CD4-positive, alpha-beta T cell treated with Interleukin-17A for 4 hours (primary cell): ENCODE measurements at regions not wholly inside any gene's neighbourhood (a gene's known extent, or its start where the extent isn't known, plus 50 kb on each side); places are given as distances from the start of the nearest gene placed in this dataset.
"Not testable (repeated sequence)": the region's sequence is repeated elsewhere in the genome, so short reads cannot be mapped to it uniquely, and the experiment has no call there.

Source experiments
- DNase-seq: peaks from one replicate; pipeline ENCODE4 v3.0.0-alpha.2; 2020; ENCODE audit warnings: mixed read lengths

DNA sequence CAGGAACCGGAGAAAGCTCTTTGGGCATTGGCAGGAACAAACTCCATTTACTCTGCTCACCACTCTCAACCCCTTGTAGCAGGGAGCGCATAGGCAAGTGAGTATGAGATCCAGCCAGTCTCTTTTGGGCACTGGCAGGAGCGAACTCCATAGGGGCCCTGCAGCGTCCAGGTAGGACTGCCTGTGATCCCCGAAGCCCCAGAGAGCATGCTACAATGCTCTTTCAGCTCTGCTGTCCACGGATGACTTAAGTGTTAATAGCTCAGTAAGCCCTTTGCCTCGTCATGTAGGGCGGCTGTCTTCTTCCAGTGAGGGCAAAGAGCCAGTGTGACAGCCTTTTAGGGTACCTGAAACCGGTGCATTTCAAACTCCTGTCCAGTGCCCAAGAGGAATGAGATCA, 1525.6 kb upstream of the RAG2 start:
- no peak for DNase-seq

DNA sequence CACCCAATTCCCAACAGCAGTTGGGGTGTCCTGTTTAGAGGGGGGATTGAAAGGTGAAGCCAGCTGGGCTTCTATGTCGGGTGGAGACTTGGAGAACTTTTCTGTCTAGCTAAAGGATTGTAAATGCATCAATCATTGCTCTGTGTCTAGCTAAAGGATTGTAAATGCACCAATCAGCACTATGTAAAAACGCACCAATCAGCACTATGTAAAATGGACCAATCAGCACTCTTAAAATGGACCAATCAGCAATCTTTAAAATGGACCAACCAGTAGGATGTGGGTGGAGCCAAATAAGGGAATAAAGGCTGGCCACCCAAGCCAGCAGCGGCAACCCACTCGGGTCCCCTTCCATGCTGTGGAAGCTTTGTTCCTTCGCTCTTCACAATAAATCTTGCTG, 1518.6 kb upstream of the RAG2 start:
- DNase-seq, result not testable (repeated sequence)

DNA sequence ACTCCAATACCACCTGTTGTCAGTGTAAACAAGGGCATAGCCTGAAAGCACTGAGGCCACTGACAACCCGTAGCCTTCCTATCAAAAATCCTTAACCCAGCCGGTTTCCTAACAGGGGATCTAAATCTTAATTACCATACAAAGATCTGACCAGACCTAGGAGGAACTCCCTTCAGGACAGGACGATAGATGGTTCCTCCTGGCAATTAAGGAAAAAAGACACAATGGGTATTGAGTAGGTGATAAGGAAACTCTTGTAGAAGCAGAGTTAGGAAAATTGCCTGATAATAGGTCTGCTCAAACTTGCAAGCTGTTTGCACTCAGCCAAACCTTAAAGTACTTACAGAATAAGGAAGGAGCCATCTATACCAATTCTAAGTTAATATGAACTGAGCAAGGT, 1517.3 kb upstream of the RAG2 start:
- DNase-seq, result not testable (repeated sequence)

DNA sequence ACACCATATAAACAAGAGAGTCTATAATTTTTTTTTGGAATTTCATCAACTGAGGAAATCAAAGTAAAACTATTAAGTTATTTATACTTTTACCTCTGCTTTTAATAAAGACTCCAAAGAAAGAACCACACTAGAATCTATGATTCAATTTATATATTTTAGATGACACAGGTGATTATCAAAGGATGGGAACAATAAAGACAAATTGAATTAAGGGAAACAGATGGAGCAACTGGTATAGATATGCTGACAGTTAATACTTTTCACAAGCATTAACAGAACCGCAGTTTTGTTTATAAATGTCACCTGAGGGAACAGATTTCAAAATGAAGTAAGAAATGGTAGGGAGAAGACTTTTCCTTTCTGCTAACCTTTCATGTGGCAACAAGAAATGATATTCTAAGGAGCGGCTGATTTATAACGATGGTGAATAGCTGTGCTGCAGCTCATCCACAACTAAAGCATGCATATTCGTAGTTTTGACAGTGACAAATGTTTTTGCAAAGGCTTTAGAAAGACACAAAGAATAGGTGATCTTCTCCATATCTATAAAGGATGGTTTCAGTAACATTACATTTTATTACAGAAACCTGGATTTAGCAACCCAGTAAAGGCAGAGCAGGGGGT, 1502.9 kb upstream of the RAG2 start:
- DNase-seq, result no peak

DNA sequence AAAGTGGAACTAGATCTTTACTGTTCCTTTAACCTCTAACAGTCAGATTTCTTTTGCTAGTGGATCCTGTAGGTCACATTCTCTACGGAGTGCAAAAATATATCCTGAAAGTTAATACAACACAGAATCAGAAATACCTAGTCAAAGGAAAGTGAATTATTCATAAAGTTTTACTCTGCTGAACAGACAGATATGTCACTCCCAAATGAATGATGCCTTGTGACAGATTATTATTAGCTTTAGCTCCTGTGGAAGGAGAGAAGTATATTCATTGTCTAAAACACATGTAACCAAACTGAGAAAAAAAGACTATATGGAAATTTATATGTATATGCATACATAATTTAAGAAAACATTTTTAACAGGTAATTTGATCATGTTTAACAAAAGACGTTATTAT, 1497.2 kb upstream of the RAG2 start:
- DNase-seq, result no peak

DNA sequence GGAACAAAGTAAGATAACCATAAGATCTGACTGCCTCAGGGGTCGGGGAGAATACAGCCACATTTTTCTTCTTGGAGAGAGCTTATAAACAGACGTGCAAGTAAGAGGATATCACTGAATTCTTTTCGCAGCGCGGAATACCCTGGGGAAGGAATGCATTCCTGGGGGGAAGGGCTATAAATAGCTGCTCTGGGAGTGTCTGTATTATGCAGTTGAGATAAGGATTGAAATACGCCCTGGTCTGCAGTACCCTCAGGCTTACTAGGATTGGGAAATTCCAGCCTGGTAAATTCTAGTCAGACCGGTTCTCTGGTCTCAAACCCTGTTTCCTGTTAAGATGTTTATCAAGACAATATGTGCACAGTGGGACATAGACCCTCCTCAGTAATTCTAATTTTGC, 1491.7 kb upstream of the RAG2 start:
- DNase-seq, result no peak

DNA sequence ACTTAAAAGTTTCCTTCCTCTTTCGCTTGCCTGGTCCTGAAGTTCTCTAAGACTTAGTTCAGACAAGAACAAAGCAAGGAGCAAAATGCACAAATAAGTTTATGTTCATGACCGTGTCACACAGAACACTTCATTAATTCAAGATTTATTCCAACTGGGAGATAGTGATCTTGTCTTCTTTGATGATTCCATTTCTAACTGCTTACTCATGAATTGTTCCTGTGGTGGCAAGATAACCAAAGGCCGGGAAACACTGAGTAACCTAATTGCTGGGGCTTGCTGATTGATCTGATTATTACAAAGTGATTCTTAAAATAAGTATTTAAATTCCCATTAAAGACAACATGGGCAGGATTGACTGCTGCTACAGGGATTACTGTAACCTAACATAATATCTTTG, 1462.9 kb upstream of the RAG2 start:
- no peak for DNase-seq

DNA sequence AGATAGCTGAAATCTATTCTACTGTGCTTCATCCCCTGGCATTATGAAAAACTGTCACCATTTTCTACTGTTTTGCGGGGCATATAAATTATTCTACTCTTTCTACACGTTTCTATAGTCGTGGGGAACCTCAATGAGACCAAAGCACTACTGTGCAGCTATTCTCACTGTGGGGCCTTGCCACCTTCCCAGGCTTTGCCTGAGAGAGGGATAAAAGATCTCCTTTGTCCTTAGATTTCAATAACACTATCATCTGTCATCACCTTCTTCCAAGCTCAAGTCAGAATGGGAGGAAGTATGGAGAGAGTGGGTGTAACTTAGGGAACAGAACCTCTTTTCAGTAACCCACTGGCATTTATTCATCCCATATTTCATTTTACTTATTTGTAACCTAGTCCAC, 1462.1 kb upstream of the RAG2 start:
- DNase-seq, result no peak

DNA sequence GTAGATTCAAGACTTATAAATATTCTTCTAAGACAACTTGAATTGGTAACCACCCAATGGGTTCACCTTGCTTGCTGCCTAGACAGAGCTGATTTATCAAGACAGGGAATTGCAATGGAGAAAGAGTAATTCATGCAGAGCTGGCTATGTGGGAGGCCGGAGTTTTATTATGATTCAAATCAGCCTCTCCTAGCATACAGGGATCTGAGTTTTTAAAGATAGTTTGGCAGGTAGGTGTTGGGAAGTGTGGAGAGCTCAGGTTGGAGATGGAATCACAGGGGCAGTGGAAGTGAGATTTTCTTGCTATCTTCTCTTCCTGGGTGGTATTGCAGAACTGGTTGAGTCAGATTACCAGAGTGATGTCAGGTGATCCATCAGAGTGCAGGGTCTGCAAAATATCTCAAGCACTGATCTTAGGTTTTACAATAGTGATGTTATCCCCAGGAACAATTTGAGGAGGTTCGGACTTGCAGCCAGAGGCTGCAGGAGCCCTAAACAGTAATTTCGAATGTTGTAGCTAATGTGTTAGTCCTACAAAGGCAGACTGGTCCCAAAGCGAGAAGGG, 1448.6 kb upstream of the RAG2 start:
- no peak for DNase-seq

DNA sequence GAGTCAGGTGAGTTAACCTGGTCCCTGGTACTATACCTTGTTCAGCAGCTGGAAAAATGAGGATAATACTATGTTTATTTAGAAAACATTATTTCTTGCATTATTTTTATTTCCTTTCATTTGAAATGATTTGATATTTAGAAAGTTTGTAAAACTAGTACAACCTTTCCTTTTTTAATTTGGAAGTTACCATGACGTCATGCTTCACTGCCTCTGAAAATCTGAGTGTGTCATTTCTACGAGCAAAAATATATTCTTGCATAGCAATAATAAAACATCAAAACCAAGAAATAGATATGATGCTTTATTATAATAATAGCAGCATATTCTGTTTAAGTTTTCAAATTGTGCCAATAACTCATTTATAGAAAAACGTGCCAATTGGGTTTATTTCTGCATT, 1445.0 kb upstream of the RAG2 start:
- no peak for DNase-seq

DNA sequence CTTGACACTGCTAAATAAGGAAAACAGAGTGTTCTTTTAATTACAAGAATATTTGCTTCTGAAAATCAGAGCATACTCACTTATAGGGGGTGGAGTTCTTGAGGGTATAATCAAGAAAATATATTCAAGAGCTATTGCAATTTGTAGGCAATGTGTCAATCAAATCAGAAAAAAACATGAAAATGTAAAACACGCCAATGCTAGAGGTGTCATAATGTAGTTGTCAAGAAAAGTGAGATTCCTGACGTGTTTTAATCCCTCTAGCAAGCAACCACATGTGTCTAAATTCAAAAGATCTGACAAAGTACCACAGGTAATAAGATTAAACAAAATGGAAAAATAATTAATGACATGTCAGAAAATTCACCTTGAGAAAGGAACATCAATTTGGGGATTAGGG, 1440.7 kb upstream of the RAG2 start:
- no peak for DNase-seq

DNA sequence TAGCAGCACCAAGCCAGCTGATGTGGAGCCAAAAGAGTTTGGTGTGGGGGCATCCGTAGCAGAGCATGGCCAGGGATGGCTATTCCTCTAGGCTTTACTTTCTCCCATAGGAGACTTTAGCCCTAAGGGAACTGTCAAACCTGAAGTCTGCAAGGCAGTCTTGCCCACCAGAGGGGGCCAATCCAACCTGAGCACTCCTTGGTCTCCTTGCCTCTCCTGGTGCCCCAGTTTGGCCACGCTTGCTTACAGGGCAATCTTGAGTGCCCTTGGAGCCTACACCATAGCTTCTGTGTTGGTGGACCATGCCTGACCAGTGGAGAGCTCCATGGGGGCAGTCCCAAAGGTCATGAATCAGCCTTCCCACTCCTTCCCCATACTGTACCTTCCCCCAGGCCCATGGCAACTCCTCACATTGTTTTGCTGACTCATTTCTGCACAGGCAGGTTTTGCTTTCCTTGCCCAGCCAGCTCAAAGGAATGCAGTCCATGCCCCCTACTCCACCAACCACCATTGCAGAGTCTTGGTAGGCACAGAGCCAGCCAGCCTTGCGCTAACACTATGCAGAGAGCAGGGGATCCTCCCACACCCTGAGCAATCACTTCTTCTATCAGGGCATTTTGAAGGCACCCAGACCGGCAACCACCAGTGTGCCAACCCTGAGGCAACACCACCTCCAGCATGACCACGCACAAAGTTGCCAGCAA, 1421.2 kb upstream of the RAG2 start:
- no peak for DNase-seq

DNA sequence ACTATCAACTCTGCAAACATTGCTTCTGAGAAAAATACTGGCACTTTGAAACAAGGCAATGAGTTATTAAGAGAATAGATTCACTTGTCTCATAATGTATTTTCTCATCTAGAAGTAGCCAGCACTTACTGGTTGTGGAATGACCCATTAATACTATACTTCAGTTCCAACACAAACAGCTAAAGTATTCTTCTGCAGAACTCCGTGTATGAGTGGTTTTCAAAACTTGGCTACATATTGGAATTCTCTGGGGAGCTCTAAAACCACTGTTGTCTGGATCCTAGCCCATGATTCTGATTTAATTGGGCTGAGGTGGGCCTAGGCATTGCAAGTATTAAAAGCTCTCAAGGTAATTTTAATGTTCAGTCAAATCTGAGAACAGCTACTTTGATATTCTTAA, 1416.4 kb upstream of the RAG2 start:
- DNase-seq, result no peak

DNA sequence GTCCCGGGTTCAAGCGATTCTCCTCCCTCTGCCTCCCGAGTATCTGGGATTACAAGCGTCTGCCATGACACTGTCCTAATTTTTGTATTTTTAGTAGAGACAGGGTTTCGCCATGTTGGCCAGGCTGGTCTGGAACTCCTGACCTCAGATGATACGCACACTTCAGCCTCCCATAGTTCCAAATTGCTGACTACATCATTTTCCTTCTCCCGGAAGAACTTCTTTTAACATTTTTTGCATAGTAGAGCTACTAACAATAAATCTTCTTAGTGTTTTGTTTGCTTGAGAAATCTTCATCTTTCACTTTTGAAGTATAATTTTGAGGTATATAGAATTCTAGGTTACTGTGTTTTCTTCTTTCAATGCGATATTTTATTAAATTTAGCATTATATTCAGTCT, 1415.1 kb upstream of the RAG2 start:
- no peak for DNase-seq

DNA sequence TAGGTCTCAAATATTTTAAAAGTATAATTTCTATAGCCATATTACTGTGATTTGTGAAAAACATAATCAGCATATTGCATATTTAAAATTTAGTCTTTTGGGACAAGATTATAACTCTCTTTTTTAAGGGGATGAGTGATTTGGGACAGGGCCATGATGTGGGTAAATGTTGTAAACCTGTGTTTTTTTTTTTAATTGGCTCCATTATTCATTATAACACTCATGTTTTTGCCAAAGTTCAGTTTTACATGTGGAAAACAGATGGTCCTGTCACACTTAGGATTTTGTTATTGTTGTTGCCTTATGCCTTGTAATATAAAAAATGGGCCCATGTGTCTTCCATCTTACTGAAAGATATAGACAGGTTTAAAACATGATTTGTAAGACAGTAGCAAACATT, 1413.5 kb upstream of the RAG2 start:
- DNase-seq, result no peak

DNA sequence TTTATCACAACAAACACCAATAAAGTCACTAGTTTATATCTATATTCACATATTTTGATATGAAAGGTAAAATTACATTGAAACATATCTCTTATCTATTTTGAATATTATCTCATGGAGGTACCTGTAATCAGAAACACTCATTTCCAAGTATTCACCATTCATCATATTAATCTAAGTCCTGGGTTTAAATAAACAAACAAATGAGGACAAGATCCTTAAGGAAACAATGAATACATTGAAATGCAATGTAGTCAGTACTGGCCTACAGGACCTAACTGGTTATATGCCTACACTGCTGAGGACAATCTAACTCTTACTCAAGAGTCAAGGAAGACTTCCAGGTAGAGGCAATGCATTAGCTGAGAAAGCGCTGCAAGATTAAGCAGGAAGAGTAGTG, 1411.9 kb upstream of the RAG2 start:
- no peak for DNase-seq

DNA sequence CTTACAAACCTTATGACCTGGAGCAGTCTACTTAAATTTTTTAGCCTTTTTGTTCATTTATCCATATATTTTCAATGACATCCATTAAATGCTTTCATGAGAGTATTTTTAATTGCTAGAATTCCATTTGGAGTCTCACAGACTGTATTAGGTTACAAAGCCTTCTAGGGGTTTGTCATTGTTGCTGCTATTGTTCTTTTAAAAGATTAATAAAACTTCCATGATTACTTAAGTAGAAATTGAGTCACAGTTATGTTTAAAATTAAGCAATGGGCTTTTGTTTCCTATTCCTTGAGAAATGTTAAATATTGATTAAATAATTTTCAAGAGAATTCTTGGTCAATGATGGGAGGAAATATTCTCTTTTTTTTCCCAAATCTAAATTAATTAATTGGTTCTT, 1408.4 kb upstream of the RAG2 start:
- DNase-seq, result no peak

DNA sequence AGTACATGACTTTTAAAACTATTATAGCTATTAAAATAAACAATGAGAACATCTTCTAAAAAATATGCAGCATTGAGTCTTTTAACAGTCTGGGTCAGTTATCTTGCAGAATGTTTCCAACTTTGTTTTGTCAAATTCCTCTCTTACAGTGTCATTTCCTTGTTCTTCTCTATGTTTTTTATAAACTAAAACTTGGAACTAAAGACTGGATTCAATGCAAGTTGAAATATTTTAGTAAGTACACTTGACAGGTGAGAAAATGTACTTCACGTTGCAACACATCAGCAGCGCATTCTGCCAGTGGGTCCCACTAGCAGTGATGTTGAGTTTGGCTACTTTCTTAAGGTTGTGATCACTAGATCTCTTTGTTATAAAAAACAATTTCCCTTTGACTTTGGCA, 1407.6 kb upstream of the RAG2 start:
- DNase-seq, result no peak

DNA sequence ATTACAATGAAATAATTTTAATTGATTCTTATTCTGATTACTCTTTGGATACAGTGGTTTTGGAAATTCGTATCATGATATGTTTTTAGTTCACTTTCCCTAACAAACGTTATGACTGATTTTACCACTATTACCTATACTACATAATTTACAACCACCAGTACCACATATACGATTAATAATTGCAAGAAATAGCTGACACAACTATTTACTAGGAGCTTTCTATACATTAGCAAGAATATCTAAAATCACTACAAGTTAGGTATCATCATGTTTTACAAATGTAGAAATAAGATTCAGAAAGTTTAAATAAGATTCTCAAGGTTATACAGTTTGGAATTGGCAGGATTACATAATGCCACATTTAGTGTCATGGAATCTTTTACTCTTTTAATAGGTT, 1401.1 kb upstream of the RAG2 start:
- DNase-seq, result no peak

DNA sequence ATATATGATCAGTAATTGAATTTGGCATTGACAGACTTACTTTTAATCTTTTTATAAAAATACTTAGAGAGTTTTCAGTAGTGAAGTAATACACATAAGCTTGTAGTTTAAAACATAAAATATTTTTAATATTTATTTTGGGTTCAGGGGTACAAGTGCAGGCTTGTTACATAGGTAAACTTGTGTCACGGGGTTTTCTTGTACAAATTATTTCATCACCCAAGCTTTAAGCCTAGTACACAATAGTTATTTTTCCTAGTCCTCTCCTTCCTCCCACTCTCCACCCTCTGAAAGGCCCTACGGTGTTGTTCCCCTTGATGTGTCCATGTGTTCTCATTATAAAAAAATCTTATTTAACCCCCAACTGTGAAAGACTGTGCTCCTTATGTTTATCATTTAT, 1397.8 kb upstream of the RAG2 start:
- DNase-seq, result no peak

DNA sequence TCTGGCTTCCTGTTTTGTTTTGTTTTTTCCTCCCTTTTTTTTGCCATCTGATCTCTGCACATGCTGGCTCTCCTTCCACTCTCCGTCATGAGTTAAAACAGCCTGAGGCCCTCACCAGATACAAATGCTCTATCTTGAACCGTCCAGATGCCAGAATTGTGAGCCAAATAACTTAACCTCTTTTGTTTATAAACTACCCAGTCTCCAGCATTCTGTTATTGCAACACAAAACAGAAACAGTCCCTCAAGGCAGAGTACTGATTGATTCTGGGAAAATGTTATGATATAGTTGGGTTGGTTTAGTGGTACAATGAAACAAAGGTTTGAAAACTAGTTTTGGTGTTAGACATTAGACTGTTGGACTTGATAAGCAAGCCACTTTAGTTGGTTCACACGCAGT, 1390.0 kb upstream of the RAG2 start:
- DNase-seq, result no peak

DNA sequence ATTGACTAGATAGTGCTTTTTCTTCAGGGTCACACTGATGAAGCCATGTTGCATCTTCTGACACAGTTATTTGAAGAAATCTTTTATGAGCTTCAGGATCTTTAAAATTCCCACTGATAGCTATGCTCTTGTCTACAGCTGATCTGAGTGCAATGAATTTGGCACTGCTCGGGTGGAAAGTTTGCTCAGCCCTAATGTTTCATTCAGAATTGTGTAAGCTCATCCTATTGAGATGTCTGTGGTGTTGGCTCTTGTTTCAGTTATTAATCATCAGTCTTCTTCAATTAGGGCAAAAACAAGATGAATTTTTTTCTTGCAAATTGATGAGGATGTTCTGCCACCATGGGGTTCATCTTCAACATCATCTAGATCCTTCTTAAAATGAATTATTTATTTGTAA, 1387.0 kb upstream of the RAG2 start:
- DNase-seq, result no peak

DNA sequence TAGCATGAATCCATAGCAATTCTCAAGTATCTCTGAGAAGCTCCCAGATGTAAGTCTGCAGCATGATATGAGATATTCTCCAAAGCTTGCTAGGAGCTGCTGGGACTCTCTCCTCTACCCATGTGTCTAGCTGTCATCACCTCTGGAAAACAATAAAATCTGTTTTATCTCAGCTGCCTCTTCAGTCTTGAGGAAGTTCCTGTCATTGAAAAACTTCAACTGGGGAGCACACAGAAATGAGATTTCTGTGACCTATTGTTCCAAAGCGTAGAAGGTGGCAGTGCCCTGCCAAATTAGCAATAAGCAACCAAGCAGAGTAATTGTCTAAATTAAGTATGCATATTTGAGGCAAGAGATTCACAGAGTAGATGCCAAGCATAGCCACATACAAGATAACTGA, 1380.6 kb upstream of the RAG2 start:
- no peak for DNase-seq

DNA sequence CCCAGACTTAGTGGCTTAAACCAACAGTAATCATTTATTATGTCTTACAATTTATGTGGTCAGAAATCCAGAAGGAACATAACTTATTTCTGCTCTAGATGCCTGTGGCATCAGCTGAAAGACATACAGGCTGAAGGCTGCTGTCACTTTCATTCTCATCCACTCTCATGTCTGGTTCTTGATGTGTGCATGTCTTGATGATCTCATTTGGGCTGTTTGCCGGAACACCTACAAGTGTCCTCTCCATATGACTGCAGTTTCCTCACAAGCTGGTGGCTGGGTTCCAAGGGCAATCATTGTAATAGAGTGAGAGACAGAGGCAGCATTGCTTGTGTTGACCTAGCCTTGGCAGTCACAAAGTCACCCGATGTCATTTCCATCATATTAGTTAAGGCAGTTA, 1375.9 kb upstream of the RAG2 start:
- no peak for DNase-seq

DNA sequence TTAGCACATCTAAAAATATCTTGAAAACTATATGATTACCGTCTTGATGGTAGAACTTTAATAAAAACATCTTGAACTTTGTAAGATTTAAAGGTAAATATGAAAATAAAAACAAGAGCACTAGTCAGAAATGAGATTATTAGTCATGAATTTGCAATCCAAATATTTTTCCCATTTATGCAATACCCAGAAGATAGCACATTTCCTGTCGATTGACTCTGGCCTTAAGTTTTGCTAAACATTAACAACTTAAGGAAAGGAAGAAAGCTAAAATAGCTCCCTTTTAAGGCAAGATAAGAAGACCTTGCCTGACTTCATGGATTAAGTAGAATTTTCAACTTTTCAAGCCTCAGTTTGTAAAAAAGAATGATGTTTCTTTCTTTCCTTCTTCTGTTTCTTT, 1374.7 kb upstream of the RAG2 start:
- no peak for DNase-seq
